ENCODE measurements at regions not wholly inside any gene's neighbourhood (a gene's known extent, or its start where the extent isn't known, plus 50 kb on each side); places are given as distances from the start of the nearest gene placed in this dataset.

DNA sequence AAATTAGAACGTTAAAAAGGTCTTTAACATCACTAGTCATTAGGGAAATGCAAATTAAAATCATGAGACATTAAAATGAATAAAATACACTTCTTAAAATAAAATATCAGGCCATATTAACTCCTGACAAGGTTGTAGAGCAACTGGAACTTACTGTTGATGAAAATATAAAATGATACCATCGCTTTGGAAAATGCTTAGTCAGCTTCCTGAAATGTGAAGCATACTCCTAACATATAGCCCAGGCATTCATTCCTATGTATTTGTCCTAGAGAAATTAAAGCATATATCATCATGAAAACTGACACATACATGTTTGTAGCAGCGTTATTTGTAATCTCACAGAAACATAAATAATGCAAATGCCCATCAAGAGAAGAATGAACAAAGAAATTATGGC is 211.5 kb upstream of the CHRM3 start:
- H3K27me3 ChIP-seq (ENCODE audit: insufficient read depth, low read depth, low read length): no peaks in the 10 kb centered on the region
- no peak overlapping the region for H3K27ac ChIP-seq (ENCODE audit: low read length)
- TF ChIP-seq TAF1 (IDR thresholded peaks at IDR 0.05; ENCODE audit: low read depth): no peak
- TF ChIP-seq, protein P1, sequence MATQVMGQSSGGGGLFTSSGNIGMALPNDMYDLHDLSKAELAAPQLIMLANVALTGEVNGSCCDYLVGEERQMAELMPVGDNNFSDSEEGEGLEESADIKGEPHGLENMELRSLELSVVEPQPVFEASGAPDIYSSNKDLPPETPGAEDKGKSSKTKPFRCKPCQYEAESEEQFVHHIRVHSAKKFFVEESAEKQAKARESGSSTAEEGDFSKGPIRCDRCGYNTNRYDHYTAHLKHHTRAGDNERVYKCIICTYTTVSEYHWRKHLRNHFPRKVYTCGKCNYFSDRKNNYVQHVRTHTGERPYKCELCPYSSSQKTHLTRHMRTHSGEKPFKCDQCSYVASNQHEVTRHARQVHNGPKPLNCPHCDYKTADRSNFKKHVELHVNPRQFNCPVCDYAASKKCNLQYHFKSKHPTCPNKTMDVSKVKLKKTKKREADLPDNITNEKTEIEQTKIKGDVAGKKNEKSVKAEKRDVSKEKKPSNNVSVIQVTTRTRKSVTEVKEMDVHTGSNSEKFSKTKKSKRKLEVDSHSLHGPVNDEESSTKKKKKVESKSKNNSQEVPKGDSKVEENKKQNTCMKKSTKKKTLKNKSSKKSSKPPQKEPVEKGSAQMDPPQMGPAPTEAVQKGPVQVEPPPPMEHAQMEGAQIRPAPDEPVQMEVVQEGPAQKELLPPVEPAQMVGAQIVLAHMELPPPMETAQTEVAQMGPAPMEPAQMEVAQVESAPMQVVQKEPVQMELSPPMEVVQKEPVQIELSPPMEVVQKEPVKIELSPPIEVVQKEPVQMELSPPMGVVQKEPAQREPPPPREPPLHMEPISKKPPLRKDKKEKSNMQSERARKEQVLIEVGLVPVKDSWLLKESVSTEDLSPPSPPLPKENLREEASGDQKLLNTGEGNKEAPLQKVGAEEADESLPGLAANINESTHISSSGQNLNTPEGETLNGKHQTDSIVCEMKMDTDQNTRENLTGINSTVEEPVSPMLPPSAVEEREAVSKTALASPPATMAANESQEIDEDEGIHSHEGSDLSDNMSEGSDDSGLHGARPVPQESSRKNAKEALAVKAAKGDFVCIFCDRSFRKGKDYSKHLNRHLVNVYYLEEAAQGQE (IDR thresholded peaks at IDR 0.05; ENCODE audit: borderline replicate concordance): no peak
- TF ChIP-seq EP300 (conservative IDR thresholded peaks at IDR 0.05; ENCODE audit: poor library complexity, severe bottlenecking): no peak
- TF ChIP-seq POLR2AphosphoS5 (IDR thresholded peaks at IDR 0.05): no peak
- TF ChIP-seq RAD21 (conservative IDR thresholded peaks at IDR 0.05): no peak
- H3K79me2 ChIP-seq (replicated peaks; ENCODE audit: insufficient read depth, low read length): no peaks in the 10 kb centered on the region
- no peak overlapping the region for H3K4me2 ChIP-seq (ENCODE audit: low read length)
- H3K9me2 ChIP-seq (ENCODE audit: insufficient read depth, low read length): no peaks in the 10 kb centered on the region
- no peaks in the 10 kb centered on the region for H3F3A ChIP-seq (ENCODE audit: insufficient read depth, low read length, poor library complexity, severe bottlenecking)
- no peak overlapping the region for H2AFZ ChIP-seq (ENCODE audit: low read depth, low read length)
- H3K9me3 ChIP-seq (ENCODE audit: low read length): no peaks in the 10 kb centered on the region
- no peak overlapping the region for H3K4me3 ChIP-seq (ENCODE audit: low read length)
- H3K36me3 ChIP-seq (ENCODE audit: insufficient read depth, low read length): no peaks in the 10 kb centered on the region
- H4K20me1 ChIP-seq (ENCODE audit: insufficient read depth): no peaks in the 10 kb centered on the region
- H3K9ac ChIP-seq (ENCODE audit: low read length): no peak overlapping the region

DNA sequence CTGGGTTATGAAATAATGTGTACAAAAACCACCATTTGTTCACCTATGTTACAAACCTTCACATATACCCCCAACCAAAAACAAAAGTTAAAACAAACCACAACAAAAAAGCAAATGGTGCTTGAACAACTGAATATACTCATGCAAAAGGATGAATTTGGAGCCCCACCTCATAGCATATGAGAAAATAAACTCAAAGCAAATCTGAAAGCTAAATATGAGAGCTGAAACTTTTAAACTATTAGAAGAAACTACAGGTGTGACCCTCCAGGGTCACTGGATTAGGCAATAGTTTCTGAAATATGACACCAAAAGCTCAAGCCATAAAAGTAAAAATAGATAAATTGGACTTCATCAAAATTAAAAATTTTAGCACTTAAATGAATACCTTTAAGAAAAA is 215.5 kb upstream of the CHRM3 start:
- H3K27me3 ChIP-seq (ENCODE audit: insufficient read depth, low read depth, low read length): no peaks in the 10 kb centered on the region
- no peak overlapping the region for H3K27ac ChIP-seq (ENCODE audit: low read length)
- no peaks in the 10 kb centered on the region for H3K79me2 ChIP-seq (replicated peaks; ENCODE audit: insufficient read depth, low read length)
- no peaks in the 10 kb centered on the region for H3K36me3 ChIP-seq (ENCODE audit: insufficient read depth, low read length)
- H4K20me1 ChIP-seq (ENCODE audit: insufficient read depth): no peaks in the 10 kb centered on the region
- TF ChIP-seq POLR2AphosphoS5 (IDR thresholded peaks at IDR 0.05): no peak
- no peak for TF ChIP-seq MXI1 (conservative IDR thresholded peaks at IDR 0.05; ENCODE audit: poor library complexity, severe bottlenecking)
- TF ChIP-seq EP300 (conservative IDR thresholded peaks at IDR 0.05; ENCODE audit: poor library complexity, severe bottlenecking): no peak
- no peak for TF ChIP-seq RAD21 (conservative IDR thresholded peaks at IDR 0.05)
- TF ChIP-seq, protein P2, sequence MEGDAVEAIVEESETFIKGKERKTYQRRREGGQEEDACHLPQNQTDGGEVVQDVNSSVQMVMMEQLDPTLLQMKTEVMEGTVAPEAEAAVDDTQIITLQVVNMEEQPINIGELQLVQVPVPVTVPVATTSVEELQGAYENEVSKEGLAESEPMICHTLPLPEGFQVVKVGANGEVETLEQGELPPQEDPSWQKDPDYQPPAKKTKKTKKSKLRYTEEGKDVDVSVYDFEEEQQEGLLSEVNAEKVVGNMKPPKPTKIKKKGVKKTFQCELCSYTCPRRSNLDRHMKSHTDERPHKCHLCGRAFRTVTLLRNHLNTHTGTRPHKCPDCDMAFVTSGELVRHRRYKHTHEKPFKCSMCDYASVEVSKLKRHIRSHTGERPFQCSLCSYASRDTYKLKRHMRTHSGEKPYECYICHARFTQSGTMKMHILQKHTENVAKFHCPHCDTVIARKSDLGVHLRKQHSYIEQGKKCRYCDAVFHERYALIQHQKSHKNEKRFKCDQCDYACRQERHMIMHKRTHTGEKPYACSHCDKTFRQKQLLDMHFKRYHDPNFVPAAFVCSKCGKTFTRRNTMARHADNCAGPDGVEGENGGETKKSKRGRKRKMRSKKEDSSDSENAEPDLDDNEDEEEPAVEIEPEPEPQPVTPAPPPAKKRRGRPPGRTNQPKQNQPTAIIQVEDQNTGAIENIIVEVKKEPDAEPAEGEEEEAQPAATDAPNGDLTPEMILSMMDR (IDR thresholded peaks at IDR 0.05; ENCODE audit: poor library complexity, severe bottlenecking): no peak
- TF ChIP-seq TAF1 (IDR thresholded peaks at IDR 0.05; ENCODE audit: low read depth): no peak
- TF ChIP-seq, protein P1 (IDR thresholded peaks at IDR 0.05; ENCODE audit: borderline replicate concordance): no peak
- H3K9me3 ChIP-seq (ENCODE audit: low read length): peaks cover 5% of the 10 kb centered on the region
- H3F3A ChIP-seq (ENCODE audit: insufficient read depth, low read length, poor library complexity, severe bottlenecking): no peaks in the 10 kb centered on the region
- no peaks in the 10 kb centered on the region for H3K9me2 ChIP-seq (ENCODE audit: insufficient read depth, low read length)
- no peak overlapping the region for H3K4me3 ChIP-seq (ENCODE audit: low read length)
- H2AFZ ChIP-seq (ENCODE audit: low read depth, low read length): no peak overlapping the region
- no peak overlapping the region for H3K9ac ChIP-seq (ENCODE audit: low read length)
- no peak overlapping the region for H3K4me2 ChIP-seq (ENCODE audit: low read length)

Measured in neural cell (in vitro differentiated cells).